HepG2 (cell line): ENCODE measurements at regions not wholly inside any gene's neighbourhood (a gene's known extent, or its start where the extent isn't known, plus 50 kb on each side); places are given as distances from the start of the nearest gene placed in this dataset.

Source experiments
- ATAC-seq: fragments of 200-7000 bp; cut with Tn5 transposase; 3 replicates; pipeline ENCODE4 v1.9.1; 2020; ENCODE audit warnings: mild to moderate bottlenecking, moderate library complexity
- BruUV-seq: library from RNA; stranded (reverse); fragments of 400-500 nt; replicated peaks from 2 replicates; lab custom pipeline; 2021; lab: Mats Ljungman, UMichigan
- CTCF ChIA-PET: fragments of 300-600 bp; formaldehyde crosslinking; extraction: SDS; loops from one replicate; lab custom pipeline; 2021; ENCODE audit warnings: low total read pairs, inconsistent platforms, low intra/inter-chr PET ratio; lab: Yijun Ruan, JAX
- POLR2A ChIA-PET: fragments of 350-600 bp; sonication (Branson Sonifier 250); formaldehyde crosslinking; loops from one replicate; lab custom pipeline; 2020; ENCODE audit warnings: antibody characterized with exemption, inconsistent platforms; lab: Yijun Ruan, JAX
- DNase-seq: peaks from one replicate; pipeline ENCODE4 v3.0.0-alpha.2; 2015; ENCODE audit warnings: low spot score
- FAIRE-seq: peaks from 3 replicates; lab custom pipeline; 2011; peaks lifted over from hg19 to GRCh38; lab: Jason Lieb, UNC
- H2AFZ ChIP-seq: one replicate; pipeline ENCODE4 v1.6.1; 2011; ENCODE audit warnings: low read length, inconsistent platforms
- H3K27ac ChIP-seq: fragments of 300-600 bp; 3 replicates; pipeline ENCODE4 v1.8.0; 2011; ENCODE audit warnings: mixed run types, mild to moderate bottlenecking, mixed read lengths, low read length, inconsistent platforms; ENCODE audit not compliant: insufficient read depth; ENCODE audit errors: extremely low read length
- H3K27me3 ChIP-seq, 2 experiments: fragments of 200-600 bp in 1 of 2; 2 replicates in 1 of 2; 3 replicates in 1 of 2; pipeline versions ENCODE4 v1.6.0 to v1.8.0; 2011; ENCODE audit warnings: low read length in 2 of 2, mild to moderate bottlenecking in 2 of 2, moderate library complexity in 2 of 2, inconsistent platforms in 1 of 2; ENCODE audit not compliant: insufficient read depth in 2 of 2, control insufficient read depth in 1 of 2
- H3K36me3 ChIP-seq, 2 experiments: fragments of 200-600 bp in 1 of 2; replicated peaks in 1 of 2; 2 replicates in 1 of 2; 3 replicates in 1 of 2; pipeline versions ENCODE4 v1.5.1 to v1.8.0; 2011; ENCODE audit warnings: low read length in 2 of 2, inconsistent platforms in 1 of 2; ENCODE audit not compliant: insufficient read depth in 2 of 2, control insufficient read depth in 1 of 2
- H3K4me1 ChIP-seq: 2 replicates; pipeline ENCODE4 v1.5.1; 2012; ENCODE audit warnings: low read length, inconsistent platforms; ENCODE audit not compliant: insufficient read depth
- H3K4me2 ChIP-seq: 2 replicates; pipeline ENCODE4 v1.6.0; 2011; ENCODE audit warnings: low read depth, low read length, inconsistent platforms
- H3K4me3 ChIP-seq, 3 experiments: fragments of 200-600 bp in 1 of 3; sonication (generic), shearing (Covaris generic) in 1 of 3; replicated peaks in 1 of 3; 2 replicates each; pipeline ENCODE4 v1.5.1; 2011 to 2016; ENCODE audit warnings: low read length in 3 of 3, inconsistent platforms in 2 of 3, low read depth in 2 of 3, mild to moderate bottlenecking in 2 of 3, control low read depth in 1 of 3, mixed read lengths in 1 of 3; ENCODE audit not compliant: insufficient read depth in 1 of 3
- H3K79me2 ChIP-seq: one replicate; pipeline ENCODE4 v1.6.1; 2011; ENCODE audit warnings: low read length, inconsistent platforms; ENCODE audit not compliant: insufficient read depth
- H3K9ac ChIP-seq: 2 replicates; pipeline ENCODE4 v1.6.0; 2011; ENCODE audit warnings: mild to moderate bottlenecking, low read depth, low read length, inconsistent platforms; ENCODE audit not compliant: insufficient read depth
- H3K9me3 ChIP-seq: 2 replicates; pipeline ENCODE4 v1.5.1; 2012; ENCODE audit warnings: mild to moderate bottlenecking, low read length
- H4K20me1 ChIP-seq: 2 replicates; pipeline ENCODE4 v1.6.0; 2011; ENCODE audit warnings: inconsistent platforms, mild to moderate bottlenecking, low read length, moderate library complexity; ENCODE audit not compliant: insufficient read depth
- AHR ChIP-seq: IDR thresholded peaks from 2 replicates; pipeline ENCODE4 v1.6.1; 2018; ENCODE audit warnings: missing genetic modification reagents, missing compliant biosample characterization
- BCL3 ChIP-seq: sonication (generic); formaldehyde crosslinking; IDR thresholded peaks from 2 replicates; pipeline ENCODE4 v1.5.1; 2020; ENCODE audit warnings: mild to moderate bottlenecking, missing genetic modification reagents, moderate library complexity
- BRF2 ChIP-seq: sonication (generic); formaldehyde crosslinking; IDR thresholded peaks from 2 replicates; pipeline ENCODE4 v1.8.1; 2022; ENCODE audit warnings: mild to moderate bottlenecking, missing genetic modification reagents
- DDIT3 ChIP-seq: sonication (generic); formaldehyde crosslinking; IDR thresholded peaks from 2 replicates; pipeline ENCODE4 v1.4.0; 2020; ENCODE audit warnings: mild to moderate bottlenecking, missing genetic modification reagents
- DMAP1 ChIP-seq: IDR thresholded peaks from 2 replicates; pipeline ENCODE4 v1.6.1; 2016
- ELK4 ChIP-seq: sonication (generic); formaldehyde crosslinking; IDR thresholded peaks from 2 replicates; pipeline ENCODE4 v1.9.0; 2021; ENCODE audit warnings: missing genetic modification reagents, borderline replicate concordance
- ONECUT2 ChIP-seq: sonication (generic); formaldehyde crosslinking; IDR thresholded peaks from 2 replicates; pipeline ENCODE4 v1.4.0; 2020; ENCODE audit warnings: missing genetic modification reagents
- RARA ChIP-seq: IDR thresholded peaks from 2 replicates; pipeline ENCODE4 v1.6.1; 2016; ENCODE audit warnings: missing genetic modification reagents, missing compliant biosample characterization
- RBM39 ChIP-seq: fragments of 200-400 bp; formaldehyde crosslinking; IDR thresholded peaks from one replicate; pipeline ENCODE4 v1.6.1; 2018; ENCODE audit warnings: antibody characterized with exemption, mild to moderate bottlenecking, low read depth, low read length; ENCODE audit not compliant: poor library complexity, severe bottlenecking
- SP4 ChIP-seq: sonication (generic); formaldehyde crosslinking; IDR thresholded peaks from 2 replicates; pipeline ENCODE4 v1.8.1; 2023; ENCODE audit warnings: mild to moderate bottlenecking, missing genetic modification reagents
- THAP8 ChIP-seq: sonication (generic); formaldehyde crosslinking; IDR thresholded peaks from 2 replicates; pipeline ENCODE4 v1.5.1; 2020; ENCODE audit warnings: missing genetic modification reagents, mild to moderate bottlenecking, borderline replicate concordance
- YEATS4 ChIP-seq: sonication (generic); formaldehyde crosslinking; IDR thresholded peaks from 2 replicates; pipeline ENCODE4 v1.4.0; 2020; ENCODE audit warnings: missing genetic modification reagents, borderline replicate concordance
- ZHX1 ChIP-seq: sonication (generic); formaldehyde crosslinking; IDR thresholded peaks from 2 replicates; pipeline ENCODE4 v1.8.1; 2022; ENCODE audit warnings: low read depth, mild to moderate bottlenecking, missing genetic modification reagents
- ZNF543 ChIP-seq: sonication (generic); formaldehyde crosslinking; IDR thresholded peaks from 2 replicates; pipeline ENCODE4 v1.4.0; 2020; ENCODE audit warnings: mild to moderate bottlenecking, missing genetic modification reagents
- ZNF75D ChIP-seq: sonication (generic); formaldehyde crosslinking; IDR thresholded peaks from 2 replicates; pipeline ENCODE4 v1.8.1; 2023; ENCODE audit warnings: missing genetic modification reagents, mild to moderate bottlenecking, borderline replicate concordance
- WGBS: methylation state at CpG from one replicate; pipeline ENCODE4 v1.1.6; 2017; ENCODE audit warnings: low lambda C conversion rate; 5-methylcytosine and 5-hydroxymethylcytosine counted together
- in situ Hi-C: cut with HindIII; loops from 2 replicates; pipeline ENCODE4 v1.10.0; 2017; ENCODE audit warnings: low pct_unique_long_range_greater_than_20kb; ENCODE audit not compliant: extremely low pct_ligation_motif_present
- intact Hi-C: fragments of 100-400 bp; cut with micrococcal nuclease; formaldehyde crosslinking; loops from one replicate; pipeline ENCODE4 v1.10.0; 2022; ENCODE audit not compliant: unreplicated experiment

GRCh38 chr2:209277444-209277843, 146.4 kb upstream of the MAP2 start:
- Histone ChIP-seq H3K79me2 (no peaks in the 10 kb centered on the region), H3K4me2 (no peak overlapping the region), H3K4me3 (no peak overlapping the region), H4K20me1 (no peaks in the 10 kb centered on the region), H3K9me3 (no peaks in the 10 kb centered on the region), H2AFZ (no peak overlapping the region), H3K9ac (no peak overlapping the region), H3K4me1 (no peaks in the 10 kb centered on the region), H3K27ac (no peak overlapping the region), H3K36me3 (no peaks in the 10 kb centered on the region), H3K27me3 (no peaks in the 10 kb centered on the region; a peak in 1 of 5 replicates)
- no peak for DNase-seq
- ChIA-PET CTCF (no interaction called here), POLR2A (no interaction called here)
- FAIRE-seq, result no peak
- WGBS, result 0% methylated on average over 3 of the region's 3 CpGs
- TF ChIP-seq AHR (CRISPR knock-in tag), result no peak
- no peak for TF ChIP-seq ONECUT2 (CRISPR knock-in tag)
- TF ChIP-seq ZHX1, result no peak
- TF ChIP-seq YEATS4, result no peak
- no peak for TF ChIP-seq THAP8 (CRISPR knock-in tag)
- no peak for TF ChIP-seq ELK4 (CRISPR knock-in tag)
- TF ChIP-seq BRF2 (CRISPR knock-in tag), result no peak
- TF ChIP-seq SP4, result no peak
- TF ChIP-seq DMAP1 (CRISPR knock-in tag), result no peak
- no peak for TF ChIP-seq BCL3 (CRISPR knock-in tag)
- no peak for TF ChIP-seq RBM39
- no peak for TF ChIP-seq ZNF75D (CRISPR knock-in tag)
- no peak for TF ChIP-seq RARA (CRISPR knock-in tag)
- no peak for TF ChIP-seq ZNF543
- TF ChIP-seq DDIT3 (CRISPR knock-in tag), result no peak
- in situ Hi-C loops (no loop called here), intact Hi-C loops (no loop called here)
- BruUV-seq, result no TSS peak
- no peak for ATAC-seq
